ENCODE measurements at regions not wholly inside any gene's neighbourhood (a gene's known extent, or its start where the extent isn't known, plus 50 kb on each side); places are given as distances from the start of the nearest gene placed in this dataset.
"Not testable (repeated sequence)": the region's sequence is repeated elsewhere in the genome, so short reads cannot be mapped to it uniquely, and the experiment has no call there.

DNA sequence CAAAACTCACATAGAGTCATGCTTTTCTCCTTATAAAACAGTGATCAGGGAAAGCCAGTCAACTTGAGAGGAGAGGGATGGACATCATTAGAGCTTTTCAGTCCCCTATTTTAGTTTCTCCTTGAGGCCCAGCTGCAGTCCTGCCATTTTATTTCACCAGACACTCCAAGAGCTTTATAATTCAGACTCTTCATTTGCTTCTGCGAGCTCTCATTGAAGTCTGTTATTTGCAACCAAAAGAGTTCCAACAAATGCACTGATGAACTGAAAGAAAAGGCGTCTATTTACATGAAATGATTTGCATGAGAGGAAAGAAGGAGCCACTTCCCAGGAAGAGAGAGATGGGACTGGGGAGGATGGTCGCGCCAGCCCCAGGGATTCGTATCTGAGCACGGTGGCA, 86.8 kb downstream of the NDUFA12 start:
- no peak for DNase-seq

DNA sequence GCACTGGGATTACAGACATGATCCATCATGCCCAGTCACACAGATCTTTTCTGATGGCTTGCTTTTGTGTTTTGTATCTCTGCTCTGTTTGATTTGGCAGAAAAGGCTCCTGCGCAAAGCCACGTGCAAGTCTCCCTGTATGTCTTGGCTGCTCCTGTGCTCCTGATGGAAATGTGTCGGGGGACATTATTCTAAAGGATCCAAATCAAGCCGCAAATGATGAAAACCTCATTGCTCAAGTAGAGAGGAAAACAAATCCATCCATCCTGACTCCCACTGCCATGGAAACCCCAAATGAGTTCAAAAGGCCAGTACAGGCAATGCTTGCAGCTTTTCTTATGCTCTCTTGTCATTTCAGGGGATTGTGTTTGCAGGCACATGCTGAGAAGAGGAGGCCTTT, 93.8 kb downstream of the NDUFA12 start:
- DNase-seq = no peak

DNA sequence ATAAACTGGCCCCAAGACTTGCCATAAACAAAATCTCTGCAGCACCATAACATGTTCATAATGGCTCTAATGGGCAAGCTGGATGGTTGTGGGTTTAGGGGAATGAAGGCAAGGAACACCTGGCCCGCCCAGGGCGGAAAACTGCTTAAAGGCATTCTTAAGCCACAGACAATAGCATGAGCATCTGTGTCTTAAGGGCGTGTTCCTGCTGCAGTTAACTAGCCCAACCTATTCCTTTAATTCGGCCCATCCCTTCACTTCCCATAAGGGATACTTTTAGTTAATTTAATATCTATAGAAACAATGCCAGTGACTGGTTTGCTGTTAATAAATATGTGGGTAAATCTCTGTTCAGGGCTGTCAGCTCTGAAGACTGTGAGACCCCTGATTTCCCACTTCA, 97.7 kb downstream of the NDUFA12 start:
- not testable (repeated sequence) for DNase-seq

DNA sequence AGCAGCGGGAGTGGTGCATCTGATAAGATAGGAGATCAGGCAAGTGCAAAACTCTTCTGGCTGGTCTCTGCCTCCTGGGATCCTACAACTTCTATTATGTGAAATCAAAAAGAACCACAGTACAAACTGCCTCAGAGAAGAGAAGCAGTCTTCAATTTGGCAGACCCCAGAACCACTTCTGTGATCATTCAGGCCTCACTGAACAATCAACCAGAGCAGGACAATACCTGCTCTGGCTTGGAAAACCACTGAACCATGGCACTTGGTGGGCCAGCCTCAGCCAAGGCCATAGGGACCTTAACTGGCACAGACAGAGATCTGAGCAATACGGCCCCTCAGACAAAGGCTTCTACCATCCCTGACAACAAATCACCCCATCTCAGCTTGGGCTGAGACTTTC, 103.0 kb downstream of the NDUFA12 start:
- DNase-seq = no peak

DNA sequence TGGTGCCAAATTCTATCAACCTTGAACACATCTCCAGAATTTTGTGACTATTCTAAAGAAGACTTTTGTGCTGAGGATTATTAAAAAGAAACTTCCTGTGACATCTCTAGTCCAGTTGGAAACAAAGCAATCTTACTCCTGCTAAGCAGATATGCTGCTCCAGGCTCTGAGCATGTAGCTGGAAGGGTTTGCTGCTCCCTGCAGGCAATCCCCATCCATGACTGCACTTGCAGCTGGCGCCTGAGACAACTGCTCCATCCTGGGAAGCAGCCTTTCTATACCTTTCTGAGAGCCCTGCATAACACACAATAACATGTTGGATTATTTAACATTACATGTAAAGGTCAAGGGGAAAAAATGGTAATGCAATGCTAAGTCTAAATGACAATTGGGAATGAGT, 105.1 kb downstream of the NDUFA12 start:
- DNase-seq = no peak

DNA sequence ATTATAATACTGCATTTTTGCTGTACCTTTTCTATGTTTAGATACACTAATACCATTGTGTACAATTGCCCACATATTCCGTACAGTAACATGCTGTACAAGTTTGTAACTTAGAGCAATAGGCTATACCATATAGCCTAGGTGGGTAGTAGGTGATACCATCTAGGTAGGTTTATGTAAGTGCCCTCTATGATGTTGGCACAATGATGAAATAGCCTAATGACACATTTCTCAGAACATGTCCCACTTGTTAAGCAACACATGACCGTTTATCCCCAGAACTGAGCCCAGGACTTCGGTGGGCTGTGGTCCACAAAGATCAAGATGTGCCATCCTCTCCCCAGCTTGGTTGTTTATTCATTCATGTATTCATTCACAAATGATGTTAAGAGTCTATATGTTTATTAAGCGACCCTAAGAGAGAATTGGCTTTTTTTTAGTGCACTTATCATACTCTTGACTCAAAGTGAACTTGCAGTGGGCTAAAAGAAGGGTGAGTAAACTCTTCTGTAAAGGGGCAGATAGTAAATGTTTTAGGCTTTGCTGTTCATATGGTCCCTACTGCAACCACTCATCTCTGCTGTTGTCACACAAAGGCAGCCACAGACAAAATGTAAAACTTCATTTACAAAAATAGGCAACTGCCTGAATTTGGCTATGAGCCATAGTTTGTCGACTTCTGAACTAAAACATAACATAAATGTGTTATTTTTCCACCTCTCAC, 110.8 kb downstream of the NDUFA12 start:
- DNase-seq = no peak

DNA sequence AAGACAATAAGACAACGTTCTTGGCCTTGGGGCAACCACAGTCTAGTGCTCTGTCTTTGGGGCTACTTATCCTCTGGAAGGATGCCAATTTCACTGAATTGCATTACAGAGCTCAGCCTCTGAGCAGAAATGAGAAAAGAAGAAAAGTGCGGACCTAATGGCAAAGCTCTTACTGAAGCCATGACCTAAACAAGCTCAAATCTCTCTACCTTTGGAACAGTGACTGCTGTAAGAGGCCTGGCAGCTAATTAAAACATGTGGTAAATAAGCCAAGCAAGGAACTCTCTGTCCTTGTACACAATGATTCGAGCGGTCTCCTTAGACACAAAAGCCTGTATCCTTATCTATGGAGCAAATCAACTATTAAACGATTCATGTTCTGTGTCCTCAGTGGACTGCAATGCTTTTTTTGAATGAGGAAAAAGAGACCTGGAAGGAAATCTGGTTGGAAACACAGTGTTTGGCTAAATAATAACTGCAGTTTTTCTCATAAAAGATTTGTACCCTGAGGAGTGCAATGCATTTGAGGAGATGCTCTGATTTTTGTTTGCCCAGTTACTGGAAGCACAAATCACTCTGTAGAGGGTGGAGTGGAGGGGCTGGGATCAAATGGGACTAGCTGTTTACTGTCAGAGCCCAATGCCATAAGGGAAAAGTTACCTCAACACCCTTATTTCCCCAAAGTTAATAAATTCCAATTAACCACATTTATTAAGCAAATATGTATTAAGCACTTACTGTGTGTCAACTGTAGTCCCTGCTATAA, 113.9 kb downstream of the NDUFA12 start:
- DNase-seq = no peak

DNA sequence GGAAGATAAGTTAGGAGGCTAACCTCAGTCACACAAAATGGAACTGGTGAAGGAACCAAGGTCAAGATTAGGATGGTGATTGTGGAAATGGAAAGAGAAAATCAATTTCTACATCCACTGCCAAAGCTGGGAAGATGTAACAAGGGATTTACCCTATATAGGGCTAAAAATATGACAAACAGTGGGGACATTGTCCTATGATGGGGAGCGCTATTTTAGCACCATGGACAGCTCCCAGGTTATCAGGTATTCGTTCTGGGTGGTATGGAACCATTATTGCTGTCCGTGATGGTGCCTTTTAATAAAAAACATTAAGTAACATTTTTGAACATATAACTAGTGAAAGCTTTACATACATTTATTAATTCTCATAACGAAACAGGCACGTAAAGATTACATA, 124.0 kb downstream of the NDUFA12 start:
- DNase-seq = no peak

DNA sequence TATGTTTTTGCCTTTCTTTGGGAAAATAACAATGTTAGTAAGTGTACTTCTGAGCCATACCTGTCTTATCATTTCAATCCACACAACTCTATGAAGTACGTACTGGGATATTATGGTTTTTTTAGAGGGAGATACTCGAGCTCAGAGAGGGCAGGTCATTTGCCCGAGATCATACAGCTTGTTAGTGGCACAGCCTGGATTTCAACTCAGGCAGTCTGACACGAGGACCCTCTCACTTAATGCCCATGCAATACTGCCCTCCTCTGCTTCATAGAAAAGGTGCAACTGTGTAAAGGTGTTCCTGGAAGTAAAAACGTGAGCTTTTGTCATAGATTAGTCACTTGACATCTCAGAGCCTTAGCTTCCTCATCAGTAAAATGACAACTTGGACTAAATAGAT, 128.0 kb downstream of the NDUFA12 start:
- no peak for DNase-seq

DNA sequence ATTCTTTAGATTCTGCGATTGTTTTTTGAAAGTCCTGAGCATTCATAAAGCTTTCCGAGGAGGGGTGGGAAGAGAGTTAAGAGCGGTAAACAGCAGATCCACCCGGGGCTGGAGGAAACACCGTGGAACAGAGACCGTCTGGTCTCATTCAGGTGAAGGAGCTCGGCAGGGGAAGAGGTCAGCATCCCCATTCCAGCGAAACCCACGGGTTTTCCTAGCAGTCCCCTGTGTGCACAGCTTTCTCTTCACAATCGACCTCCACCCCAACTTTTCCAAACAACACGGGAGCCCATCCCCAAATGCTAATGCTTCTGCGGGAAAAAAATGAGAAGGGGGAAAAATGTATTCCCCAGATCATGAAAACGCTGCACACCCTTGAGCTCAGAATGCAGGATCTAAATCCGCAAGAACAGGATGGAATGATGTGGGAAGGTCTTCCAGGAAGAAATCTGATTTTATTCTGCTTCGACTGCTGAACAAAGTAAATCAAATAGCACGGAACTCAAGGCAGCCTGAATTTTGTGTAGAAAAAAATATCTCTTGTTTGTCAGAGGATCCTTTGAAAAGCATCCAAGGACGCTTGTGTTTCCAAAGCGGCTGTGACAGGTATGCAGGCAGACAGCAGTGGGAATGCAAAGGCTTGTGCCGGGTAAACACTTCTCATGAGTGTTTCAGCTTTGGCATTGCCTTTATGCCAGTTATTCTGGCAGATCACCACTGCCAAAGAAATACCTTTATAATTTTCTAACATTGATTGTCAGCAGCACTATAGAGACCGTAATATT, 128.8 kb downstream of the NDUFA12 start:
- no peak for DNase-seq

DNA sequence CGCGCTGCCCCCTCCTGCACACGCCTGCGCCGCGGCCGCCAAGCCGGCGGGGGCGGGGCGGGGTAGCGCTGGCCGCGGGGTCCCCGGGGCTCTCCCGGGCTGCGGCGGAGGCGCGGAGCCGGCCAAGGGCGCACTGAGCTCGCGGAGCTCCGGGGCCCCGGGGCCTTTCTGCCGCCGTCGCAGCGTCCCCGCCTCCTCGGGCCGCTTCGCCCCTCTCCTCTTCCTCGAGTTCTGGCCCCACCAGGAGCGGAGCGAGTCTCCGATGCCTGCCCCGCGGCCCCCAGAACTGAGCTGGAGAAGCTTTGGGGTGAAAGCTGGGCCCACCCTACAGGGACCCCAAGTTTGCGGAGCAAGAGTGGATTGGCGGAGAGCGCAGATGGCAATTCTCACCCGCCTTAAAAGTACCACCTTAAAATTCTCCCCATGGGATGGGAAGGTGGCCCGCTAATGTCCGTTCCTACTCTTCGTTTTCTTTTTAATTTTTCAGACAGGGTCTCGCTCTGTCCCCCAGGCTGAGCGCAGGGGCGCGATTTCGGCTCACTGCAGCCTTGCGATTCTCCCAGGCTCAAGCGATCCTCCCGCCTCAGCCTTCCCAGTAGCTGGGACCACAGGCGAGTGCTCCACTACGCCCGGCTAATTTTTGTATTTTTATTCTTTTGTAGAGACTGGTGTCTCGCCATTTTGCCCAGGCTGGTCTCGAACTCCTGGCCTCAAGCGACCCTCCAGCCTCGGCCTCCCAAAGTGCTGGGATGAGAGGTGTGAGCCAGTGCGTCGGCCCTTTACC, 129.6 kb downstream of the NDUFA12 start:
- no peak for DNase-seq

DNA sequence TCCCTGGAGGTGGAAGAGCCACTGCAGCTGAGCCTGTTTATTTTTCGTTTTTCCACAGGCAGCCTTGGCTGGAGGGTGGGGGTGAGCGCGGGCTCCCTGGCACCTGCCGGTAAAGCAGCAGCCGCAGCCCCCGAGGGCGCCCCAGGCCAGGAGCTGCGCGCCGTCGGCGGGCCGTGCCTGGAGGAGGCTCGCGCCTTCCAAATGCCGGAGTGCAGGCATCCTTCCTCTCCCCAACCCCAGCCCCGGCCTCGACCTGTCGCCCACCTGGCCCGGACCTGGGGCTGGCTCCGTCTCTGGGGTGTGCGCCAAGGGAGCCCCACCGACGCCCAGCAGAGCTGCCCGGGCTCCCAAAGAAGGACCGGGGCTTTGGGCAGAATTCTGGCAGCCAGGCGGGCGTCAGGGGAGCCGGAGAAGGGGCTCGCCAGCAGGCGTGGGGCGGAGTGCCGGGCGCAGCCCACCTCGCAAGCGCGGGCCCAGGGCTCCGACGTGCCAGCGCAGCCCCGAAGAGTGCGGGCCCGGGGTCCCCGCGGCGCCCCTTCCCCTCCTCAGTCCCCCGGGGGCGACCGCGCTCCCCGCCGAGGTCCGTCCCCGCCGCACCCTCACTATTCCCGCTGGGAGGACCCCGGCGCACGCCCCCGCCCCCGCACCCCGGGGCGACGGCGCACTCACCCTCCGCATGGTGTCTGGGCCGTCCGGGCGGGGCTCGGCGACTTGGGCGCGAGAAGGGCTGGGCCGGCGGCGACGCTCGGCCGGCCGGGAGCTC, 130.3 kb downstream of the NDUFA12 start:
- no peak for DNase-seq

DNA sequence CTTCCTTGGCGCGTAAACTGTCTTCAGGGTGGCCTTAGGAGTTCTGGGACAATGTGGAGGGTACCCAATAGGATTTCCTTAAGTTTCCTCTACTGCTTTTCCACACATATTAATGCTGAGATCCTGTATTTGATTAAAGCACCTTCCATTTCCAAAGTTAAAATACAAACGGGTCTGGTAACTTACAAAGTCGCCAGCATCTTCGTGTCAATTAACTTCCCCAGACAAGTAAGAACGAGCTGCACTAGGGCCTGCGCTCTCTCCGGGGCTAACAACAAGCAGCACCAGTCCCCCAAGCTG, 130.9 kb downstream of the NDUFA12 start:
- no peak for DNase-seq

DNA sequence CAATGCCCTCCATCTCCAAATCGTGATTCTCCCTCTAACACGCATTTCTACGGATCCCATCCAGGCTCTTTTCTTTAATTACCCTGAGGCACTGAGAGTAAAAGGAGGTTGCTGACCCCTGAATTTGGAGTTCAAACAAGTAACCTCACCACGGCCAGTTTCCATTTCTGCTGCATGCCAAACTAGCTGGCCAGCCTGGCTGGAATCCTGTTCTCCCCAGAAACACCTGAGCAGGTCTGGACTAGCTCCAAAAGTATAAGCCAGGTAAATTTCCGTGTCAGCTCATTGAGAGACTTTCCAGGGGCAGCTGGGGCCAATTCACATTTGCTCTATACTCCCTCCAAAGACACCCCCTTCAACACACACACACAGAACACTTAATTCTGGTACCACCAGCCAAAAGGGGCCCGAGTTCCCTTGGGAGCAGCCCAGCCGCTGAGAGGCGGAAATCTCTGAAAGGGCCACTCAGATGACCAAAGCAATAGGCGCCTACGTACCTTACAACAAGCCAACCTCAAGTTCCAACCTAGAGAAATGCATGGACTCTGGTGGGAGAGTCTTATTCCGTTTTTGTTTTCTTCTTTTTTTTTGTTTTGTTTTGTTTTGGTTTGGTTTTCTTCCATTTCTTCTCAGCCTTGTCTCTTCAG, 131.4 kb downstream of the NDUFA12 start:
- DNase-seq = no peak

DNA sequence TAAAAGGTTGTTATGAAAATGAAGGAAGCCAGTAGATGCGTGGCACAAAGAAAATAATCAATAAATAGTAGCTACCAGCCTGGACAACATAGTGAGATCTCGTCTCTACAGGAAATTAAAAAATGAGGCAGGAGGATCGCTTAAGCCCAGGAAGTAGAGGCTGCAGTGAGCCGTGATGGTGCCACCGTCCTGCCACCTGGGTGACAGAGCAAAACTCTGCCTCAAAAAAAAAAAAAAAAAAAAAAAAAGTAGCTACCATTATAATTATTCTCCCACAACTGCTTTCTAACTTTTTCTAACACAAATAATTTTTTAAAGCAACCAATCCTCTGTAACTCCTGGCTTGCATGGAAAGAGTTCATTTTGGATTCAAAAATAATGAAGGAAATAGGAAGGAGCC, 133.0 kb downstream of the NDUFA12 start:
- DNase-seq = no peak

DNA sequence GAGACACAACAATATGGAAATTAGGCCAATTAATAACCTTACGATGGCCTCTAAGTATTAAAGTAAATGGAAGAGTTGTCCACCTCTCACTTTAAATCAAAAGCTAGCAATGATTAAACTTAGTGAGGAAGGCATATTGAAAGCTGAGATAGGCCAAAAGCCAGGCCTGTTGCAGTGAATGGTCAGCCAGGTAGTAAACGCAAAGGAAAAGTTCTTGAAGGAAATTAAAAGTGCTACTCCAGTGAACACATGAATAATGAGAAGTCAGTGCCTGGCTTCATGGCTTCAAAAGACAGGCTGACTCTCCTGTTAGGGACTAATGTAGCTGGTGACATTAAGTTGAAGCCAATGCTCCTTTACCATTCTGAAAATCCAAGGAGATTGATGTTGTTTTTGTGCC, 135.3 kb downstream of the NDUFA12 start:
- DNase-seq = no peak

DNA sequence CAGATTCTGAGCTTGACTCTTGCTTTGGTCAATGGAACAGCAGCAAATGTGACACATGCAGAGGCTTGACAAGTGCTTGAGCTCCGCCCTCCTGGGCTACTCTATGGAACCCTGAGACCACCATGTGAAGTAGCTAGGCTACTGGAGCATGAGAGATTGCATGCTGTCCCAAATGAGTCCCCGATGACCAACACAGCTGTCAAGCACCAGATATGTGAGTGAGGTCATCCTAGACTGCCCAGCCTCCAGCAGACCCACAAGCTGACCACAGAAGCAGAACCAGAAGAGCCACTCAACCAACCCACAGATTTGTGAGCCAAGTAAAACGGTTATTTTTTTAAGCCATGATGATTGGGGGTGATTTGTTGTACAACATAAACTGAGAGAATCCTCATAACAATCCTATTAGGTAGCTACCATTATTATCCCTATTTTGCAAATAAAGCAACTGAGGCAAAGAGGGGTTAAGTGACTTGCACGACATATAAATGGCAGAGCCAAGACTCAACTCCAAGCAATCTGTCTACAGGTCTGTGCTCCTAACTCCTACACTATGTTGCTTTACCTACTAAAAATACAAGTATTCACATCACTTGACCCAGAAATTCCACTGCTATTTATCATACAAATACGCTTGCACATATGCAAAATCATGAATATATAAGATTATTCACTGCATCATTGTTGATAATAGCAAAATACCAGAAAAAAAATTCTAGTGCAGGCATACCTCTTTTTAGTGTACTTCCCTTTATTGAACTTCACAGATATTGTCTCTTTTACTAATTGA, 136.2 kb downstream of the NDUFA12 start:
- DNase-seq = no peak

DNA sequence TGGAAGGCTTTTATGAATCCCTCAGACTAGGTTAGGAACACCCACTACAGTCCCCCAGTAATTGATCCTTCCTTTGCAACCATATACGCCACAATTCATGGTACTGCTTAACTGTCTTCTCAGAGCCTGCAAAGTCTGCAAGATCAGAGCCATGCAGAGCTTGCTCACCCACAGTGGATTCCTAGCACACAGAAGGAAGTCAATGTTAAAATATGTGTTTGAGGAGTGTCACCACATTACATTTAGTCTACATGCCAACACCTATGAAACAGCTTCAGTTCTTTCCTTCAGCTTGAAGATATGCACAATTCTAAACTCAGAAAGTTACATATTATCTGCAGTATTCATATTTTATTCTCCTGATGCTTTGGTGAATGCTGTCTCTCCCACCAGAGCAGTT, 138.5 kb downstream of the NDUFA12 start:
- DNase-seq = no peak

DNA sequence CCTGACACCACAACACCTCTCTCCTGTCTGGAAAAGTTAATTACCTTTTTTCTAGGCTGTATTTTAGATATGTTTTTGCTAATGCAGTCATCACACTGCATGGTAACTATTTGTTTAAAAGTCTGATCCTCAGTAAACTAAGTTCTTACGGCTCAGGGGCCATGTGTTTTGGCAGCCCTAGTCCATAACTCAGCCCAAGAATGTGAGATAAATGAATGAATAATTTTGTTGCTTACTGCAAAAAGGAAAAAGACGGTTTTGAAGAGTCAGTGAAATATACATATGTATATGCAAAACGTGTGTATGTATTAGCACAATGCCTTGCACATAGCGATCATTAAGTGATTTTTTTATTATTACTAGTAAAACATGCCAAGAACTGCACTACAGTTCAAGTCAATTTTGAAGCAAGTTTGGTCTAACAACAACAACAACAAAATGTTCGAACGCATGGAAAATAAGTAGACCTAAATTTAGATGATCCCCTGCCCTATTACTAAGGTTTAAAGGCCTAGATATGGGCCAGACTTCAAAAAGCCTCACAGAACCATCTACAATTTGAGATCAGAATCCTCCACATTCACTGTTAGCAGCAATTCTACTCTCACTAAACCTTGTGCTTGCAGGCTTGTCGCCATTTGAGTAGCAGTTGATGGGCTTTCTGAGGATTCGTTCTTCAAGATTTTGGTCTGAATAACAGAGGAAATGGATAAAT, 140.0 kb downstream of the NDUFA12 start:
- no peak for DNase-seq

DNA sequence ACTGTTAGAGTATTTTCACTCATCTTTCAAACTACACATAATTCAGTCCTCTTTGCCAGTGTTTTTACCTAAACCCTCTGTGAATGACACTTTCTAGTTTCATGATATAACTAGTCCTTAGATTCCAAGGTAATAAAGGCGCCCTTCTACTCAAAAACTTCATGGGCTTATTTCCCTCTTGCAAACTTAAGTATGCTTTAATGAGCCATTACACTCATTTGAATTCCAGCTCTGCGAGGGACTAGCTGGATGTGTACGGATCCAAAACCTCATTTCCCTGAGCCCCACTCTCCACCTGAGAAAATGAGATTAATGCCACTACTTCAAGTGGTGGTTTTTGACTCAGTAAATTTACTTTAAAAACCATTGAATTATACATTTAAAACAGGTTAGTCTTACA, 141.1 kb downstream of the NDUFA12 start:
- DNase-seq = no peak
